H1 (cell line): ENCODE measurements at regions not wholly inside any gene's neighbourhood (a gene's known extent, or its start where the extent isn't known, plus 50 kb on each side); places are given as distances from the start of the nearest gene placed in this dataset.

Experiments used
- CTCF ChIA-PET: fragments of 300-600 bp; sonication (Branson Sonifier 250); formaldehyde crosslinking; loops from one replicate; lab custom pipeline; 2021; ENCODE audit not compliant: partially characterized antibody; lab: Charles Lee
- POLR2A ChIA-PET: fragments of 300-600 bp; sonication (Branson Sonifier 250); formaldehyde crosslinking; loops from one replicate; lab custom pipeline; 2021; ENCODE audit warnings: inconsistent platforms; ENCODE audit not compliant: partially characterized antibody; lab: Charles Lee
- DNase-seq, 2 experiments: peaks; one replicate each; pipeline versions ENCODE4 v3.0.0 to v3.0.0-alpha.2; 2010 to 2022; ENCODE audit warnings: low spot score in 2 of 2, low read depth in 1 of 2, mixed read lengths in 1 of 2
- FAIRE-seq: peaks from 2 replicates; lab custom pipeline; 2011; peaks lifted over from hg19 to GRCh38; lab: Jason Lieb, UNC
- H2AFZ ChIP-seq: 2 replicates; pipeline ENCODE4 v1.8.1; 2012; ENCODE audit warnings: low read length, inconsistent platforms
- H2AK5ac ChIP-seq: 2 replicates; pipeline ENCODE4 v1.6.1; 2013; ENCODE audit warnings: low read depth, low read length
- H2BK120ac ChIP-seq: replicated peaks from 2 replicates; pipeline ENCODE3; 2013; ENCODE audit warnings: low read depth, low read length, inconsistent platforms
- H2BK12ac ChIP-seq: 2 replicates; pipeline ENCODE4 v1.6.1; 2013; ENCODE audit warnings: low read depth, low read length
- H2BK15ac ChIP-seq: 2 replicates; pipeline ENCODE4 v1.6.1; 2013; ENCODE audit warnings: low read length
- H2BK20ac ChIP-seq: 2 replicates; pipeline ENCODE4 v1.6.1; 2013; ENCODE audit warnings: low read length
- H2BK5ac ChIP-seq: 2 replicates; pipeline ENCODE4 v1.6.1; 2013; ENCODE audit warnings: low read depth, low read length
- H3K14ac ChIP-seq: 2 replicates; pipeline ENCODE4 v1.6.1; 2013; ENCODE audit warnings: inconsistent platforms; ENCODE audit not compliant: insufficient read length
- H3K18ac ChIP-seq: 2 replicates; pipeline ENCODE4 v1.6.1; 2013; ENCODE audit warnings: low read length; ENCODE audit errors: extremely low read depth
- H3K23ac ChIP-seq: 2 replicates; pipeline ENCODE4 v1.6.1; 2013; ENCODE audit warnings: inconsistent platforms; ENCODE audit not compliant: insufficient read length
- H3K23me2 ChIP-seq: 2 replicates; pipeline ENCODE4 v1.6.1; 2013; ENCODE audit warnings: low read depth, low read length
- H3K27ac ChIP-seq: 2 replicates; pipeline ENCODE4 v1.6.1; 2011; ENCODE audit warnings: low read depth, low read length, inconsistent platforms
- H3K27me3 ChIP-seq, 4 experiments: replicated peaks in 1 of 4; 1 replicate in 1 of 4; 2 replicates in 3 of 4; pipeline versions ENCODE4 v1.6.1 to v1.8.1; 2011 to 2013; ENCODE audit warnings: low read length in 3 of 4, mild to moderate bottlenecking in 3 of 4, inconsistent platforms in 2 of 4, mixed read lengths in 2 of 4, moderate library complexity in 1 of 4; ENCODE audit not compliant: control insufficient read depth in 3 of 4, insufficient read depth in 3 of 4; ENCODE audit errors: extremely low read depth in 1 of 4
- H3K36me3 ChIP-seq, 4 experiments: 2 replicates each; pipeline versions ENCODE4 v1.6.1 to v1.8.1; 2011 to 2013; ENCODE audit warnings: mild to moderate bottlenecking in 4 of 4, low read length in 3 of 4, moderate library complexity in 2 of 4, control low read depth in 1 of 4, inconsistent platforms in 1 of 4; ENCODE audit not compliant: insufficient read depth in 4 of 4, control insufficient read depth in 2 of 4
- H3K4ac ChIP-seq: replicated peaks from 2 replicates; pipeline ENCODE3; 2013; ENCODE audit warnings: low read length, low read depth, mixed read lengths, inconsistent platforms; ENCODE audit not compliant: insufficient read length
- H3K4me1 ChIP-seq, 4 experiments: replicated peaks in 1 of 4; 1 replicate in 1 of 4; 2 replicates in 3 of 4; pipeline versions ENCODE4 v1.6.1 to v1.8.1; 2011 to 2013; ENCODE audit warnings: low read length in 3 of 4, inconsistent platforms in 2 of 4, mixed read lengths in 1 of 4; ENCODE audit not compliant: insufficient read depth in 4 of 4, control insufficient read depth in 3 of 4
- H3K4me2 ChIP-seq, 2 experiments: 2 replicates each; pipeline versions ENCODE4 v1.6.1 to v1.8.1; 2011 to 2013; ENCODE audit warnings: low read depth in 2 of 2, low read length in 2 of 2, control low read depth in 1 of 2, inconsistent platforms in 1 of 2, mild to moderate bottlenecking in 1 of 2; ENCODE audit not compliant: insufficient read depth in 1 of 2
- H3K4me3 ChIP-seq, 4 experiments: fragments of 200-600, 300-600 bp in 1 of 4; sonication (generic), shearing (Covaris generic), sonication (Bioruptor Twin) in 1 of 4; 2 replicates each; pipeline versions ENCODE4 v1.5.1 to v1.8.1; 2011 to 2016; ENCODE audit warnings: low read length in 4 of 4, low read depth in 3 of 4, control low read depth in 2 of 4, inconsistent platforms in 2 of 4, mild to moderate bottlenecking in 2 of 4, mixed read lengths in 1 of 4, moderate library complexity in 1 of 4; ENCODE audit not compliant: insufficient read depth in 2 of 4; ENCODE audit errors: extremely low read depth in 1 of 4
- H3K56ac ChIP-seq: replicated peaks from 2 replicates; pipeline ENCODE3; 2013; ENCODE audit warnings: low read depth, mild to moderate bottlenecking, mixed read lengths, low read length, inconsistent platforms; ENCODE audit not compliant: insufficient read length
- H3K79me1 ChIP-seq: 2 replicates; pipeline ENCODE4 v1.6.1; 2013; ENCODE audit warnings: low read depth, low read length, control low read depth
- H3K79me2 ChIP-seq, 2 experiments: 2 replicates each; pipeline versions ENCODE4 v1.6.1 to v1.8.1; 2012 to 2013; ENCODE audit warnings: low read length in 2 of 2, mild to moderate bottlenecking in 2 of 2, inconsistent platforms in 1 of 2; ENCODE audit not compliant: insufficient read depth in 2 of 2, control insufficient read depth in 1 of 2
- H3K9ac ChIP-seq, 4 experiments: replicated peaks in 1 of 4; 1 replicate in 1 of 4; 2 replicates in 3 of 4; pipeline versions ENCODE4 v1.6.1 to v1.8.1; 2011 to 2013; ENCODE audit warnings: low read depth in 3 of 4, low read length in 3 of 4, control low read depth in 2 of 4, mild to moderate bottlenecking in 2 of 4, moderate library complexity in 2 of 4, inconsistent platforms in 1 of 4; ENCODE audit errors: extremely low read depth in 1 of 4
- H3K9me3 ChIP-seq, 2 experiments: 2 replicates each; pipeline versions ENCODE4 v1.6.1 to v1.8.1; 2012 to 2013; ENCODE audit warnings: mild to moderate bottlenecking in 2 of 2, moderate library complexity in 2 of 2, control low read depth in 1 of 2, inconsistent platforms in 1 of 2, low read depth in 1 of 2, low read length in 1 of 2, mixed read lengths in 1 of 2; ENCODE audit not compliant: insufficient read depth in 2 of 2
- H4K20me1 ChIP-seq, 2 experiments: replicated peaks in 1 of 2; 2 replicates each; pipeline versions ENCODE3 to v1.8.1; 2011 to 2013; ENCODE audit warnings: inconsistent platforms in 2 of 2, low read length in 2 of 2, mild to moderate bottlenecking in 1 of 2; ENCODE audit not compliant: insufficient read depth in 2 of 2, control insufficient read depth in 1 of 2
- H4K5ac ChIP-seq: 2 replicates; pipeline ENCODE4 v1.6.1; 2013; ENCODE audit warnings: low read length, low read depth, mixed read lengths, inconsistent platforms; ENCODE audit not compliant: insufficient read length
- H4K8ac ChIP-seq: 2 replicates; pipeline ENCODE4 v1.8.0; 2013; ENCODE audit warnings: mild to moderate bottlenecking, moderate library complexity, low read length, inconsistent platforms; ENCODE audit not compliant: insufficient read depth; ENCODE audit errors: extremely low read depth
- H4K91ac ChIP-seq: replicated peaks from 2 replicates; pipeline ENCODE3; 2013; ENCODE audit warnings: low read length, mixed read lengths, inconsistent platforms; ENCODE audit not compliant: insufficient read length
- BRCA1 ChIP-seq: IDR thresholded peaks from 2 replicates; pipeline ENCODE4 v1.6.1; 2012; ENCODE audit warnings: low read depth, low read length, improper control_type of control experiment
- CBX5 ChIP-seq: fragments of 300-800, 300-1000 bp; sonication (generic); IDR thresholded peaks from 2 replicates; pipeline ENCODE4 v1.7.1; 2016; ENCODE audit warnings: antibody characterized with exemption, low read length, low read depth
- CEBPB ChIP-seq: IDR thresholded peaks from 2 replicates; pipeline ENCODE4 v1.6.1; 2012; ENCODE audit warnings: low read depth, low read length
- CHD2 ChIP-seq: IDR thresholded peaks from 2 replicates; pipeline ENCODE4 v1.6.1; 2012; ENCODE audit warnings: low read length, improper control_type of control experiment
- EGR1 ChIP-seq: IDR thresholded peaks from 2 replicates; pipeline ENCODE4 v1.6.1; 2011; ENCODE audit warnings: low read depth, low read length, borderline replicate concordance
- GTF2F1 ChIP-seq: IDR thresholded peaks from 2 replicates; pipeline ENCODE4 v1.6.1; 2012; ENCODE audit warnings: low read depth, low read length, improper control_type of control experiment, borderline replicate concordance
- HDAC2 ChIP-seq, 2 experiments: fragments of 300-600 bp in 1 of 2; sonication (generic) in 1 of 2; IDR thresholded peaks; 2 replicates each; pipeline ENCODE4 v1.6.1; 2011 to 2012; ENCODE audit warnings: low read depth in 2 of 2, low read length in 2 of 2, mild to moderate bottlenecking in 2 of 2, moderate library complexity in 2 of 2, borderline replicate concordance in 1 of 2, inconsistent platforms in 1 of 2
- HDAC6 ChIP-seq: IDR thresholded peaks from one replicate; pipeline ENCODE4 v1.7.1; 2012; ENCODE audit warnings: low read depth, mild to moderate bottlenecking, inconsistent platforms, low read length, moderate library complexity
- JUN ChIP-seq: IDR thresholded peaks from 2 replicates; pipeline ENCODE4 v1.6.1; 2011; ENCODE audit warnings: low read depth, mild to moderate bottlenecking, improper control_type of control experiment, low read length
- SP4 ChIP-seq: IDR thresholded peaks from 2 replicates; pipeline ENCODE4 v1.6.1; 2012; ENCODE audit warnings: low read length, inconsistent platforms
- SRF ChIP-seq: IDR thresholded peaks from 2 replicates; pipeline ENCODE4 v1.6.1; 2011; ENCODE audit warnings: mild to moderate bottlenecking, low read depth, low read length, moderate library complexity
- TAF7 ChIP-seq: optimal IDR thresholded peaks from 2 replicates; pipeline ENCODE3; 2011; ENCODE audit warnings: low read depth, mild to moderate bottlenecking, inconsistent platforms, low read length, moderate library complexity, borderline replicate concordance
- TEAD4 ChIP-seq: IDR thresholded peaks from 2 replicates; pipeline ENCODE4 v1.6.1; 2012; ENCODE audit warnings: low read depth, low read length, inconsistent platforms, mixed read lengths
- WGBS, 2 experiments: shearing (Covaris generic) in 1 of 2; methylation state at CpG; one replicate each; pipeline versions ENCODE4 v1.1.6 to v1.1.7; 2013 to 2015; ENCODE audit warnings: low lambda C conversion rate in 2 of 2, mixed read lengths in 2 of 2, inconsistent platforms in 1 of 2, low coverage in 1 of 2, missing lambda C conversion rate in 1 of 2; ENCODE audit not compliant: insufficient replicate concordance in 2 of 2, insufficient coverage in 1 of 2, insufficient read length in 1 of 2; ENCODE audit errors: extremely low coverage in 1 of 2, missing lambda C conversion rate in 1 of 2; 5-methylcytosine and 5-hydroxymethylcytosine counted together
- TF ChIP-seq, protein P1 (sequence below): IDR thresholded peaks from 2 replicates; pipeline ENCODE4 v1.6.1; 2012; ENCODE audit warnings: inconsistent platforms
- TF ChIP-seq, protein P2 (sequence below): IDR thresholded peaks from 2 replicates; pipeline ENCODE4 v1.6.1; 2011; ENCODE audit warnings: low read length, improper control_type of control experiment

DNA sequence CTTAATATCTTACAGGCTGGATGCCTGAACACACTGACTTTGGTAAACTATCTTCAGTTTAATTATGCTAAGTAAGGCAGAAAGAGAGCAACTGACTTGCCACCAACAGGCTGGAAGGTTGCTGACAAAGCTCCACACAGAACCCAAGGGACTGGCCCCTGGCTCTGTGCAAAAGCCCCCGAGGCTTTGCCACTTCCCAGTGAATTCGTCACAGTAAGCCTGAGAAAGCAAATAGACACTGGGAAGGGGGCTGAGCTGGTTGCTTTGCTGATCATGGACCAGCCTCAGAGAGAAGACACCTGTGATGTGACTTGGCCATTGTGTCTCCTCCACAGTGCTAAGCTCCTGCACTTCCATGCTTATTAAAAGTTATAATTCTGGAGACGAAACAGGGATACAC is 91.7 kb downstream of the BLID start:
- ChIA-PET POLR2A (no interaction called here), CTCF (interaction anchor here (0.6 to 2.7 kb wide), 3 partner anchors 20 to 372 kb away, joined by 3 to 8 read pairs (median 3); no protein-coding TSS in a partner anchor)
- H3K4ac ChIP-seq = no peak overlapping the region
- 88% methylated on average over 3 of the region's 3 CpGs; no CpG with 5 or more reads in 1 of the 2 experiments for WGBS, 2 experiments
- DNase-seq = no peak
- H2AFZ ChIP-seq = no peak overlapping the region
- no peak overlapping the region for H2AK5ac ChIP-seq
- peaks cover 0 to 3% (median 0%) of the 10 kb centered on the region in 4 experiments; a peak in 1 of 8 replicates for H3K36me3 ChIP-seq
- H3K4me3 ChIP-seq = no peak overlapping the region
- no peak overlapping the region for H3K9ac ChIP-seq
- FAIRE-seq = no peak
- H3K14ac ChIP-seq = no peak overlapping the region
- no peak overlapping the region for H3K18ac ChIP-seq
- no peak overlapping the region for H2BK120ac ChIP-seq
- H4K5ac ChIP-seq = no peak overlapping the region
- no peak overlapping the region for H3K27ac ChIP-seq
- H3K23me2 ChIP-seq = no peaks in the 10 kb centered on the region
- H2BK12ac ChIP-seq = no peak overlapping the region
- H4K91ac ChIP-seq = no peak overlapping the region
- H2BK20ac ChIP-seq = no peak overlapping the region
- no peaks in the 10 kb centered on the region for H4K20me1 ChIP-seq
- no peaks in the 10 kb centered on the region for H3K9me3 ChIP-seq
- H3K27me3 ChIP-seq = no peaks in the 10 kb centered on the region
- H4K8ac ChIP-seq = no peak overlapping the region
- H2BK15ac ChIP-seq = no peak overlapping the region
- H2BK5ac ChIP-seq = no peak overlapping the region
- no peak overlapping the region for H3K56ac ChIP-seq
- H3K4me2 ChIP-seq = no peak overlapping the region
- H3K79me1 ChIP-seq = no peaks in the 10 kb centered on the region
- no peak overlapping the region for H3K23ac ChIP-seq
- no peaks in the 10 kb centered on the region for H3K79me2 ChIP-seq
- no peaks in the 10 kb centered on the region for H3K4me1 ChIP-seq
- TF ChIP-seq TEAD4 = no peak
- no peak for TF ChIP-seq JUN
- TF ChIP-seq, protein P1, sequence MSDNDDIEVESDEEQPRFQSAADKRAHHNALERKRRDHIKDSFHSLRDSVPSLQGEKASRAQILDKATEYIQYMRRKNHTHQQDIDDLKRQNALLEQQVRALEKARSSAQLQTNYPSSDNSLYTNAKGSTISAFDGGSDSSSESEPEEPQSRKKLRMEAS = no peak
- no peak for TF ChIP-seq HDAC6
- TF ChIP-seq CEBPB = no peak
- no peak for TF ChIP-seq HDAC2 (IDR thresholded peaks at IDR 0.05; ENCODE audit: borderline replicate concordance in 1 of 2, low read depth in 2 of 2, low read length in 2 of 2)
- no peak for TF ChIP-seq BRCA1
- TF ChIP-seq EGR1 = no peak
- TF ChIP-seq CHD2 = no peak
- TF ChIP-seq CBX5 = no peak
- TF ChIP-seq SRF = no peak
- no peak for TF ChIP-seq GTF2F1
- no peak for TF ChIP-seq SP4
- TF ChIP-seq, protein P2, sequence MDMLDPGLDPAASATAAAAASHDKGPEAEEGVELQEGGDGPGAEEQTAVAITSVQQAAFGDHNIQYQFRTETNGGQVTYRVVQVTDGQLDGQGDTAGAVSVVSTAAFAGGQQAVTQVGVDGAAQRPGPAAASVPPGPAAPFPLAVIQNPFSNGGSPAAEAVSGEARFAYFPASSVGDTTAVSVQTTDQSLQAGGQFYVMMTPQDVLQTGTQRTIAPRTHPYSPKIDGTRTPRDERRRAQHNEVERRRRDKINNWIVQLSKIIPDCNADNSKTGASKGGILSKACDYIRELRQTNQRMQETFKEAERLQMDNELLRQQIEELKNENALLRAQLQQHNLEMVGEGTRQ = no peak
- no peak for TF ChIP-seq TAF7
